GM23248 (cell line): ENCODE measurements at regions not wholly inside any gene's neighbourhood (a gene's known extent, or its start where the extent isn't known, plus 50 kb on each side); places are given as distances from the start of the nearest gene placed in this dataset.

Source experiments
- DNase-seq: peaks from one replicate; pipeline ENCODE4 v3.0.0-alpha.2; 2015
- H2AFZ ChIP-seq: fragments of 200-600 bp; sonication (generic); 2 replicates; pipeline ENCODE4 v1.6.1; 2016; ENCODE audit warnings: antibody characterized with exemption
- H3F3A ChIP-seq: fragments of 200-600 bp; sonication (generic); 2 replicates; pipeline ENCODE4 v1.6.1; 2016; ENCODE audit warnings: mild to moderate bottlenecking, antibody characterized with exemption, mixed run types; ENCODE audit not compliant: insufficient read depth
- H3K27ac ChIP-seq: fragments of 200-600 bp; sonication (generic); 2 replicates; pipeline ENCODE4 v1.5.1; 2016; ENCODE audit warnings: mild to moderate bottlenecking
- H3K27me3 ChIP-seq: fragments of 200-600 bp; sonication (generic); replicated peaks from 2 replicates; pipeline ENCODE4 v1.6.1; 2016; ENCODE audit warnings: mild to moderate bottlenecking; ENCODE audit not compliant: insufficient read depth
- H3K36me3 ChIP-seq: fragments of 200-600 bp; sonication (generic); 2 replicates; pipeline ENCODE4 v1.6.1; 2016; ENCODE audit warnings: low read depth, mild to moderate bottlenecking
- H3K4me1 ChIP-seq: fragments of 200-600 bp; sonication (generic); 2 replicates; pipeline ENCODE4 v1.6.1; 2016; ENCODE audit warnings: mild to moderate bottlenecking; ENCODE audit not compliant: insufficient read depth
- H3K4me2 ChIP-seq: fragments of 200-600 bp; sonication (generic); one replicate; pipeline ENCODE4 v1.6.1; 2016; ENCODE audit warnings: mild to moderate bottlenecking; ENCODE audit not compliant: unreplicated experiment
- H3K4me3 ChIP-seq: fragments of 200-600 bp; sonication (generic); 2 replicates; pipeline ENCODE4 v1.5.1; 2016; ENCODE audit warnings: mild to moderate bottlenecking
- H3K79me2 ChIP-seq: fragments of 200-600 bp; sonication (generic); 2 replicates; pipeline ENCODE4 v1.6.1; 2016; ENCODE audit warnings: mild to moderate bottlenecking; ENCODE audit not compliant: insufficient read depth
- H3K9ac ChIP-seq: fragments of 200-600 bp; sonication (generic); 2 replicates; pipeline ENCODE4 v1.6.1; 2016; ENCODE audit warnings: mild to moderate bottlenecking
- H3K9me2 ChIP-seq: fragments of 200-600 bp; sonication (generic); 2 replicates; pipeline ENCODE4 v1.6.1; 2016; ENCODE audit warnings: mixed run types, mild to moderate bottlenecking, moderate library complexity; ENCODE audit not compliant: insufficient read depth
- H3K9me3 ChIP-seq: fragments of 200-600 bp; sonication (generic); one replicate; pipeline ENCODE4 v1.6.1; 2017; ENCODE audit warnings: low read depth
- H4K20me1 ChIP-seq: fragments of 200-600 bp; sonication (generic); 2 replicates; pipeline ENCODE4 v1.6.0; 2016; ENCODE audit not compliant: insufficient read depth
- EZH2 ChIP-seq: fragments of 200-600 bp; sonication (generic); IDR thresholded peaks from 2 replicates; pipeline ENCODE4 v1.6.1; 2018; ENCODE audit warnings: antibody characterized with exemption, mild to moderate bottlenecking; ENCODE audit not compliant: insufficient read depth, poor library complexity, severe bottlenecking
- EZH2phosphoT487 ChIP-seq: fragments of 200-600 bp; sonication (generic); IDR thresholded peaks from 2 replicates; pipeline ENCODE4 v1.6.1; 2018; ENCODE audit warnings: antibody characterized with exemption, moderate library complexity, mild to moderate bottlenecking, low read depth; ENCODE audit not compliant: insufficient read depth
- WGBS, 2 experiments: methylation state at CpG; one replicate each; pipeline ENCODE4 v1.1.6; 2015 to 2017; ENCODE audit warnings: low lambda C conversion rate in 2 of 2, low coverage in 1 of 2; ENCODE audit errors: missing lambda C conversion rate in 2 of 2; 5-methylcytosine and 5-hydroxymethylcytosine counted together
- in situ Hi-C: fragments of 300-500 bp; cut with MboI; formaldehyde crosslinking; loops from 2 replicates; pipeline ENCODE4 v1.15.0; 2020

DNA sequence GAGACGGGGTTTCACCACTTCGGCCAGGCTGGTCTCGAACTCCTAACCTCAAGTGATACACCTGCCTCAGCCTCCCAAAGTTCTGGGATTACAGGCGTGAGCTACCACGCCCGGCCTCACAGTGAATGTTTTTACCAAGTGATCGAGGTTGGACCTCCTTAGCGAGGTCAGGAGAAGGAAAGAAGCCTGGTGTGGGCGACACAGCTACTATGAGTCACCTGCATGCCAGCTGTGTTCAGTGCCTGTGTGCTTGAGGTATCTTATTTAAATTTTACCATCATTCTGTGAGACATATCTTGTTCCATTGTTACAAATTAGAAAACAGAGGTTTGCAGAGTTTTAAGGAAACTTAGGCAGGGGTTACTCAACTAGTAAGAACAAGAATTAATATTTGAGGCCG, 174.8 kb upstream of the DYNLRB2 start:
- no peak overlapping the region for H3K27ac ChIP-seq
- TF ChIP-seq EZH2phosphoT487 (no peak), EZH2 (no peak)

DNA sequence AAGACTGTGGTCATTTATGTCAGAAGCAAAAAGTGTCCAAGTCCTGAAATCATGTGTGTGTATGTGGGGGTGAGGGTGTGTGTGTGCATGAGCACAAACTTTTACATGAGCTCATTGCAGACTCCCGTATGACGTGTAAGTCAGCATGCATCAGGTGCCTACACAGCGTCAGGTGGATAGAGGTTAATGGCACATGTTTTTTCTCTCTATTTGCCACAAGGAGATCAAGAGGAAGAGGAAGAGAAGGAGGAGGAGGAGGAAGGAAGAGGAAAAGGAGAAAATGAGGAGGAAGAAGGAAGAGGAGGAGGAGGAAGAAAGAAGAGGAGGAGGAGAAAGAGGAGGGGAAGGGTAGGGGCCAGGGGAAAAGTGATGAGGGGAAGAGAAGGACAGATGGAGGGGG, 178.0 kb upstream of the DYNLRB2 start:
- no peak for DNase-seq
- Histone ChIP-seq H3K9me3 (no peaks in the 10 kb centered on the region), H3K27me3 (no peaks in the 10 kb centered on the region), H3K9me2 (no peaks in the 10 kb centered on the region), H3K9ac (no peak overlapping the region), H3K27ac (no peak overlapping the region), H3K79me2 (no peaks in the 10 kb centered on the region), H2AFZ (no peak overlapping the region), H3K4me1 (no peaks in the 10 kb centered on the region), H3K4me3 (no peak overlapping the region), H3K4me2 (no peak overlapping the region), H3K36me3 (no peaks in the 10 kb centered on the region), H4K20me1 (no peaks in the 10 kb centered on the region), H3F3A (no peaks in the 10 kb centered on the region)
- WGBS, 2 experiments = 45 to 57% methylated on average over 3 of the region's 3 CpGs
- in situ Hi-C loops = loop anchor here (10.0 kb wide), 1 partner anchor 368 kb away; no protein-coding TSS in a partner anchor
- TF ChIP-seq EZH2phosphoT487 (no peak), EZH2 (no peak)

More for the DNA sequence above, 174.8 kb upstream of the DYNLRB2 start:
- 79 to 81% methylated on average over 10 of the region's 10 CpGs for WGBS, 2 experiments
- Histone ChIP-seq H3K4me3 (no peak overlapping the region), H3K36me3 (no peaks in the 10 kb centered on the region), H4K20me1 (no peaks in the 10 kb centered on the region), H3K79me2 (no peaks in the 10 kb centered on the region), H3K27me3 (no peaks in the 10 kb centered on the region), H3K9me2 (no peaks in the 10 kb centered on the region), H3K9ac (no peak overlapping the region), H3K4me1 (no peaks in the 10 kb centered on the region), H2AFZ (0 out of 2 replicates have a peak overlapping the region, but pooled peaks have one; percentile 32), H3K9me3 (no peaks in the 10 kb centered on the region), H3F3A (no peaks in the 10 kb centered on the region), H3K4me2 (no peak overlapping the region)
- DNase-seq = peak; percentile 29
- in situ Hi-C loops = loop anchor here (10.0 kb wide), 1 partner anchor 371 kb away; no protein-coding TSS in a partner anchor

DNA sequence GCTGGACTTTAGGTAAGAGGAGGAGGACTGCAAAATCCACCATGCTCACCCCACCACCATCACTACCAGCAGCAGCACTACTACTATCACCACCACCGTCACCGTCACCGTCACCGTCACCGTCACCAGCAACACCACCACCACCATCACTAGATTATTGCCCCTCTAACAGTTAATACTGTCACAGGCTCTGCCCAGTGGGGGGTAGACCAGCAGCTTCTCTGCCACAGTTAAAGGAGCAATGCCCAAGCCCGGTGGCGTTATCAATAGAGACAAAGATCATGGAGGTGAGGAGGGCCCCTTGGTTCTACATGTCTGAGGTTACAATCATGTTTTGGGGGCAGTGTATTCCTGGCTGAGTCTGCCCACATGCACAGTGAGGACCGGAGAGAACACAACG, 184.4 kb upstream of the DYNLRB2 start:
- H3K79me2 ChIP-seq = no peaks in the 10 kb centered on the region
- in situ Hi-C loops = no loop called here
- WGBS, 2 experiments = 87 to 89% methylated on average over 9 of the region's 9 CpGs

DNA sequence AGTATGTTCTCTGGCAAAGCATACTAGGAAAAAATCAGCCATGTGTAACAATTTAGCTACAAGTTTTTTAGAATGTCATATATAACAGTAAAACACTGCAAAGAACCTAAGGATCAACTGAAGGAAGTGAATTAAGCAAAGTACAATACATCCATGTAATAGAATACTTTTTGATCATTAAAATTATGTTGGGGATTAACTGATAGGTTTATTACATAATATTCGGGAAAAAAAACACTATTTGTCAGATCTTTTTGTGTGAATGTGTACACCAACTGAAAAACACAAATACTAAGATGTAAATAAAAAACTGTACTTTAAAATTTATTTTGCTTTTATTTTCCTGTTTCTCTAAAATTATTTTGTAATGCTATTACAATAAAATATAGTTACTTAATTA, 185.5 kb upstream of the DYNLRB2 start:
- H3K27ac ChIP-seq = no peak overlapping the region
- no peaks in the 10 kb centered on the region for H3K27me3 ChIP-seq
- H2AFZ ChIP-seq = no peak overlapping the region
- no peaks in the 10 kb centered on the region for H3K9me2 ChIP-seq
- no peak overlapping the region for H3K4me2 ChIP-seq
- no peaks in the 10 kb centered on the region for H3F3A ChIP-seq
- no peaks in the 10 kb centered on the region for H3K79me2 ChIP-seq
- H4K20me1 ChIP-seq = no peaks in the 10 kb centered on the region
- no peaks in the 10 kb centered on the region for H3K36me3 ChIP-seq
- no peak overlapping the region for H3K4me3 ChIP-seq
- no peak for DNase-seq
- in situ Hi-C loops = no loop called here
- no peaks in the 10 kb centered on the region for H3K9me3 ChIP-seq
- no peak for TF ChIP-seq EZH2
- no peak for TF ChIP-seq EZH2phosphoT487
- 73 to 86% methylated on average over 1 of the region's 1 CpG for WGBS, 2 experiments
- H3K9ac ChIP-seq = no peak overlapping the region
- no peaks in the 10 kb centered on the region for H3K4me1 ChIP-seq

More for the DNA sequence above, 184.4 kb upstream of the DYNLRB2 start:
- Histone ChIP-seq H3K4me2 (no peak overlapping the region), H4K20me1 (no peaks in the 10 kb centered on the region), H3K9me2 (no peaks in the 10 kb centered on the region), H3K4me3 (no peak overlapping the region), H3K36me3 (no peaks in the 10 kb centered on the region), H3K4me1 (no peaks in the 10 kb centered on the region), H3K9me3 (no peaks in the 10 kb centered on the region), H3K9ac (no peak overlapping the region), H3K27ac (no peak overlapping the region), H3F3A (no peaks in the 10 kb centered on the region), H2AFZ (no peak overlapping the region), H3K27me3 (no peaks in the 10 kb centered on the region)
- TF ChIP-seq EZH2 (no peak), EZH2phosphoT487 (no peak)
- no peak for DNase-seq

DNA sequence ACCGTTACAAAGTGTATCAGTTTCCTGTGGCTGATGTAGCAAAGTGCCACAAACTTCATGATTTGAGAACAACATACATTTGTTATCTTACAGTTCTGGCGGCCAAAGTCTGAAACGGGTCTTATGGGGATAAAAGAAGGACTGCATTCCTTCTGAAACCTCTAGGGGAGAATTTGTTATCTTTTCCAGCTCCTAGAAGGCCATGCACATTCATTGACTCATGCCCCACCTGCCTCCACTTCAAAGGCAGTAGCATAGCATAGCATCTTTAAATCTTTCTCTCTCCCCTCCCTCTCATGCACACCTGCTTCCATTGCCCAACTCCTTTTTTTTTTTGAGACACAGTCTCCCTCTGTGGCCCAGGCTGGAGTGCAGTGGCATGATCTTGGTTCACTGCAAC, 190.7 kb upstream of the DYNLRB2 start:
- Histone ChIP-seq H3K27me3 (no peaks in the 10 kb centered on the region), H3K4me2 (no peak overlapping the region), H3F3A (no peaks in the 10 kb centered on the region), H3K9ac (no peak overlapping the region), H3K27ac (no peak overlapping the region), H2AFZ (no peak overlapping the region), H3K79me2 (no peaks in the 10 kb centered on the region), H4K20me1 (no peaks in the 10 kb centered on the region), H3K36me3 (no peaks in the 10 kb centered on the region), H3K4me1 (0 out of 2 replicates have a peak, but pooled peaks cover 11% of the 10 kb centered on the region), H3K9me2 (no peaks in the 10 kb centered on the region), H3K4me3 (no peak overlapping the region), H3K9me3 (no peaks in the 10 kb centered on the region)
- DNase-seq = no peak
- TF ChIP-seq EZH2phosphoT487 (no peak), EZH2 (no peak)
- in situ Hi-C loops = no loop called here
- WGBS, 2 experiments = 82 to 91% methylated on average over 3 of the region's 3 CpGs
